HCT116 (cell line): ENCODE measurements at regions not wholly inside any gene's neighbourhood (a gene's known extent, or its start where the extent isn't known, plus 50 kb on each side); places are given as distances from the start of the nearest gene placed in this dataset.

Source experiments
- CEBPB ChIP-seq: IDR thresholded peaks from 2 replicates; pipeline ENCODE4 v1.6.1; 2012; ENCODE audit warnings: low read depth
- CTCF ChIP-seq, 3 experiments: fragments of 200-600 bp in 1 of 3; sonication (generic) in 1 of 3; IDR thresholded peaks in 2 of 3; conservative IDR thresholded peaks in 1 of 3; 2 replicates each; pipeline ENCODE4 v1.5.1; 2012 to 2017; ENCODE audit warnings: low read depth in 2 of 3, low read length in 2 of 3, antibody characterized with exemption in 1 of 3, borderline replicate concordance in 1 of 3, control low read depth in 1 of 3, mild to moderate bottlenecking in 1 of 3, mixed read lengths in 1 of 3, mixed run types in 1 of 3, moderate library complexity in 1 of 3; ENCODE audit not compliant: insufficient read depth in 1 of 3
- EZH2 ChIP-seq: fragments of 200-600 bp; sonication (generic); IDR thresholded peaks from 2 replicates; pipeline ENCODE4 v1.6.1; 2017; ENCODE audit warnings: antibody characterized with exemption, mixed run types
- FOSL1 ChIP-seq: IDR thresholded peaks from 2 replicates; pipeline ENCODE4 v1.6.1; 2012; ENCODE audit warnings: low read depth
- POLR2A ChIP-seq: IDR thresholded peaks from 2 replicates; pipeline ENCODE4 v1.7.0; 2011; ENCODE audit warnings: borderline replicate concordance; ENCODE audit not compliant: insufficient read depth, insufficient read length; ENCODE audit errors: extremely low read depth
- POLR2AphosphoS5 ChIP-seq: IDR thresholded peaks from 2 replicates; pipeline ENCODE4 v1.6.1; 2011; ENCODE audit warnings: mild to moderate bottlenecking, low read depth, low read length, moderate library complexity
- RAD21 ChIP-seq: IDR thresholded peaks from 2 replicates; pipeline ENCODE4 v1.6.1; 2012; ENCODE audit warnings: low read depth, mild to moderate bottlenecking
- REST ChIP-seq: IDR thresholded peaks from 2 replicates; pipeline ENCODE4 v1.6.1; 2012; ENCODE audit warnings: low read depth
- SIN3A ChIP-seq: IDR thresholded peaks from 2 replicates; pipeline ENCODE4 v1.6.1; 2012; ENCODE audit warnings: low read depth
- SRF ChIP-seq: IDR thresholded peaks from 2 replicates; pipeline ENCODE4 v1.6.1; 2012; ENCODE audit warnings: low read depth
- YY1 ChIP-seq: IDR thresholded peaks from 2 replicates; pipeline ENCODE4 v1.6.1; 2011; ENCODE audit warnings: low read length, low read depth, moderate library complexity, mild to moderate bottlenecking; ENCODE audit not compliant: insufficient replicate concordance; ENCODE audit errors: extremely low read depth
- ZFX ChIP-seq: fragments of 450-650 bp; IDR thresholded peaks from 2 replicates; pipeline ENCODE4 v1.6.1; 2017
- ZNF274 ChIP-seq: fragments of 200-500 bp; sonication (Bioruptor generic); IDR thresholded peaks from 2 replicates; pipeline ENCODE4 v1.6.1; 2014; ENCODE audit warnings: mild to moderate bottlenecking, low read depth, low read length, inconsistent platforms

GRCh38 chr9:80467632-80468031 lies 895.9 kb downstream of the TLE4 start:
- no peak for TF ChIP-seq CTCF (IDR thresholded peaks at IDR 0.05 in 2 of 3, conservative IDR thresholded peaks at IDR 0.05 in 1 of 3; ENCODE audit: borderline replicate concordance in 1 of 3, insufficient read depth in 1 of 3, low read depth in 2 of 3, low read length in 2 of 3)
- TF ChIP-seq POLR2A, result no peak
- TF ChIP-seq POLR2AphosphoS5, result no peak
- TF ChIP-seq RAD21, result no peak
- TF ChIP-seq YY1, result no peak
- TF ChIP-seq FOSL1, result no peak
- TF ChIP-seq REST, result no peak
- TF ChIP-seq EZH2, result no peak
- TF ChIP-seq SIN3A, result no peak
- no peak for TF ChIP-seq ZNF274
- TF ChIP-seq SRF, result no peak
- no peak for TF ChIP-seq CEBPB
- no peak for TF ChIP-seq ZFX
